GM18508 (cell line): ENCODE measurements at regions not wholly inside any gene's neighbourhood (a gene's known extent, or its start where the extent isn't known, plus 50 kb on each side); places are given as distances from the start of the nearest gene placed in this dataset.

Source experiments
- ATAC-seq: cut with Tn5 transposase; IDR thresholded peaks from one replicate; pipeline ENCODE4 v1.9.1; 2021; ENCODE audit warnings: moderate number of reproducible peaks; ENCODE audit not compliant: insufficient read depth, unreplicated experiment

DNA sequence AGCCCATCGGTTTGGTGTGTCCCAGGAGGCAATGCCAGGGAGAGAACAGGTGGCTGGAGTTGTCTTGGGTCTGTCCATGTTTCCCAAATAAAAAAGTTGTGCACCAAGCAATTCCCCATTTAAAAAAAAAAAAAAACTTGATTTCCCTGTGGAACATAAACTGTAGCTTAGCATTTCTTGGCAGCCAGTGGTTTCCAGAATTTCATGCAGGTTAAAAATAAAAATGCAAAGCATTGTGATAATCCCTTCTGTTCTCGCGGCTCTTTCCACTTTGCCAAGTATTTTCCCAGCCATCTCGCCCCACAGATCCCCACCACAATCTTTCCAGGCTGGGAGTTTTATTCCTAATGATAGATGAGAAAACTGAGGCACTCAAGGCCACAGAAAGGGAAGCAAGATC, 51.4 kb upstream of the MSX1 start:
- ATAC-seq, result no peak

DNA sequence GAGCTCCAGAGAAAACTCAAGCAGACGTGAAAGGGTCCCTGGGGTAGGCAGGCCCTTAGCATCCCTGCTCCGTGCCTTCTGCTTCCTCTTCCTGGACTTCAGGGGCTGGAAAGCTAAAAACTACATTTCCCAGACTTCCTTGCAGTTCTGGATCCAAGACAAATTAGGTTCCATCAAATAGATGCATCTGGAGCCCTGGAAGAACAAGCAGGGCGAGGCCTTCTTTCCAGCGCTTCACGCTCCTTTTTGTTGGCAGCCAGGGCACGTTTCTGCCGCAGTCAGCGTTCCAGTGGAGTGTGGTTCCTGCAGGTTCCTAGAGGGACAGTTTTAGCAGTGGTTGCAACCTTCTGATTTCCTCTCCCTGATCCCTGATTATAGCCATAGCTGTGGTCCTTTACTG, 53.6 kb upstream of the MSX1 start:
- no peak for ATAC-seq

DNA sequence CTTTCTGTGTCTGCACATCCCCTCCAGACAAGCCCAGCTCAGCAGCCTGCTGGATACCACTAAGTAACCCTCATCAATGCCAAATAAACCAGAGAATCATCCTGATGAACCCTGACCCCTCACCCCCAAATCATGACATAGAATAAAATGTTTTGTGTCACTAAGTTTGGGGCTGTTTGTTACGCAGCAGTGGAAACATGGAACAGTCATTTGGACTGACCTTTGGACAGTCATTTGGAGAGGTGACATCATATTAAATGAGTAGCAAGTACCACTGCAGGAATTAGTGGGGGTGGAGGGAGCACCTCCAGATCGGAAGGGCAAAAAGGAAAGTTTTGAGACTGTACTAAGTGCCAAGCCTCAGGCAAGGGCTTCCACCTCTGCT, 55.6 kb upstream of the MSX1 start:
- no peak for ATAC-seq

DNA sequence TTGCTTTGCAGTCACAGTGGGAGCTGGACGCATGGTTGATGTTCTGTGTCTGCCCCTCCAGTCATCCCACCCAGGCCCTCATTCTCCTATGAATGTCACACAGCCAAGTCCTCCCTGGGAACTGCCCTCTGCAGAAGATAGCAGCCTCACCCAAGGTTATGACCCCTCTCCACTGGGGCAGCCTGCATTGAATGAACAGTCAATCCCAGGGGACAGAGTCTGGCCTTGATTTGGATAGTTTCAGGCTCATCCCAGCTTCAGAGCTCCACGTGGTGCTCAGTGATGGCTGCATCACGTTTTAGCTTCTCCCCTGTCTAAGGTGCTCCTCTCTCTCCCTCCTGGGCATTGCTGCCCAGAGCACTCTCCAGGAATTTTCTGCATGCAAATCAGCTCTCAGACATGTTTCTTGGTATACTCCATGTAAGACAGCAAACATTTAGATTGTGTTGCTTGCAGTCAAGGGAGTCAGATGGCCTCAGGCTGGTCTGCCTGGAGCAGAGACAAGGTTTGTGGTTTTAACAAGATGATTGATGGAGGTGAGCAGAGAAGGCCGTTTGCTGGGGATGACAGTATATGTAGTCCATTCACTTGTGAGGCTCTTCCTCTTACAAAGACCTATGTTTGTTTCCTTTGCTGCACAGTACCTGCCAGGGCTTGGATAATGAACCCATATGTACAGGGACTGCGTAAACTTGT, 56.1 kb upstream of the MSX1 start:
- no peak for ATAC-seq

DNA sequence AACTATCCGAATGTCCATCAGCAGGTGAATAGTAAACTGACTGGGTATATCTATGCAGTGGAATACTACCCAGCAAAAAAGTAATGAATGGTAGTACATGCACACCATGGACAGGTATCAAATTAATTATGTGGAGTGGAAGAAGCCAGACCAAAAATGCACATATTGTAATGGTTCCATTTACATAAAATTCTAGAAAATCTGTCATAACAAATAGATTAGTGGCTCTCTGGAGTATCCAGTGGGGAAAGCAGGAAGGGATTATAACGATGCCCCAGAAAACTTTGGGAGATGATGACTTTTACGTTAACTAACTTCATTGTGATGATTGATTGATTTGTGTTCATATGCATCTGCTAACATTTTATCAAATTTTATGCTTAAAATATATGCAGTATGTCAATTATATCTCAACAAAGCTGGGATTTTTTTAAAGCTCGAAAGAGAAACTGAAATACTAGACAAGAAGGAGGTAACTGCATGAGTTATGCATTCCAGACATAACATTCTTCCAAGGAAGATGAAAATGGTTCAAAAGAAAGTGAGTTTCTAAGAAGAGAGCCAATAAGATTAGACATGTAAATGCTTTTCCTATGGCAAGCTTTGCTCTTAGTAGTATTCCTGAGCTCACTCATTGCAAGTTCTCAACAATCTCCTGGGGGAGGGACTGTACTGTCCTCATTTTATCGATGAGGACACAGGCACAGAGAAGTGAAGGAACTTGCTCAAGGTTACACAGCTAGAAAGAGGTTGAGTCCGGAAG, 58.6 kb upstream of the MSX1 start:
- no peak for ATAC-seq

DNA sequence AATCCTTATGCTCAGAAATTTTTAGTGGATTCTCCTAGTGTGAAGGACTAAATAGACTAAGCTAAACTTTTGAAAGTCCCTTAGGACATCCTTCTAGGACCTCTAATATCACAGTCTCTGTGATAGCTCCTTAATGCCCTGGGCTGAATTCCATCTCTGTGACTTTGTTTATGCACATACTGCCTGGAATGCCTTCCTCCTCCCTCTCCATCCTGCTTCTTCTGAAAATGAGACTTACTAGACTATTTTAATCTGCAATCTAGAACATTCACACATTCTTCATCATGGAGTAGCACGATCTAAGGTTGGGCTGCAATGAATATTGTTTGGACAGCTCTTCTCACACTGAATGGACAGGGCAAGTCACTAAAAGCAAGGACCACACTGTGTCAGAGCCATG, 65.0 kb upstream of the MSX1 start:
- no peak for ATAC-seq

DNA sequence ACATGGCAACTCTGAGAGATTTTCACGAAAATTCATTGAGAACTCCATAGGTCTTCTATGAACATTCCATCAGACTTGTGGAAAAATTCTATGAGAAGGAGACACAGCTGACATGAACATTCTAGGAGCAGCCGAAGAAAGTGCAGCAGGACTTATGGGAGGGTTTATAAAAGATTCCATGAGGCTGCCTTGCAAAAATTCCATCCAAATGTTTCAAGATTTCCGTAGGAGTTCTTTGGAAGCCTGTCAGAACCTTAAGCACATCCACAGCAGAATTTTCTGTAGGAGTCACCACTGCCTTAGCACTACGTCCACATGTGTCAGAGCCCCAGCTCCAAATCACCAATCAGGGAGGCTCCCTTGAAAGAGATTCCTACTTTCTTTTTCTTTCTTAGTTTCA, 67.0 kb upstream of the MSX1 start:
- no peak for ATAC-seq

DNA sequence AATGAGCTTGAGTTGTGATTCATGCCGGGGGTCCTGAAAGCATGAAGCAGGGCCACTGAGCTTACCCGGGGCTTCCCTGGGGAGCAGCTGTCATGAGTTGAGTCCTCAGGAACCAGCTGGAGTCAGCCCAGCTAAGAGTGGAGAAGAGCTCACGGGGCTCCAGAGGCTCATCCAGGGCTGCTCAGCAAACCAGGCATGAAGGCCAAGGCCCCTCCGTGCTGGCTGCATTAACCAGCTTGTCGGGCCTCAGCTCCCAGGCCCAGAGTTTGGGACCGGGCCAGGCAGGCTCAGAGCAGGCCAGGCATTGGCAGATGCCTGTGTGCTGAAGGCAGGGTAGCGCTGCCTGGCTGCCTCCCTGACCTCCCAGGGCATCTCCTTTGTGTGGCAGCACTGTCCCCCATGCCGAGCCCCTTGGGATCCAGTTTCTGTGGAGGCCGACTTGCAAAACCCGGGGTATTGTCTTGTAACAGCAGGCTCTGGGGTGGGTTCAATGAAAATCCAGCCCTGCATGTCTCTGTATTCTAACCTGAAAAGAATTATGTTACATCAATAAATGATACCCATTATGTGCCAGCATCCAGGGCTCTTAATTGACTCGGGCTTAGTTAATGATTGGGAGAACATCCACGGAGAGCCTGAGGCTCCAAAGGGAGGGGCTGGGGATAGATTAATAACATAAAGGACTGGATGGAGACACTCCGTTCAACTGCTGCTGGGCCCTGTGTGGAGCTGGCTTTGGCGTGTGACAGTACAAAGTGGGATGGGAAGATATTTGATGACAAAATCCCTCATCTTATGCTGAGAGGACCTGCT, 68.0 kb upstream of the MSX1 start:
- no peak for ATAC-seq

DNA sequence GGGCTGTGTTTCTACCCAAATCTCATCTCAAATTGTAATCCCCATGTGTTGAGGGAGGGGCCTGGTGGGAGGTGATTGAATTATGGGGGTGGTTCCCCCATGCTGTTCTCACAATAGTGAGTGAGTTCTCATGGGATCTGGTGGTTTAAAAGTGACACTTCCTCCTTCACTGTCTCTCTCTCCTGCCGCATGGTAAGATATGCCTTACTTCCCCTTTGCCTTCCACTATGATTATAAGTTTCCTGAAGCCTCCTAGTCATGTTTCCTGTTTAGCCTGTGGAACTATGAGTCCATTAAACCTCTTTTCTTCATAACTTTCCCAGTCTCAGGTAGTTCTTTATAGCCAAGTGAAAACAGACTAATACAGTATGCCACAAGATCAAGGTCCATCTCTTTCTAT, 70.0 kb upstream of the MSX1 start:
- ATAC-seq, result no peak

DNA sequence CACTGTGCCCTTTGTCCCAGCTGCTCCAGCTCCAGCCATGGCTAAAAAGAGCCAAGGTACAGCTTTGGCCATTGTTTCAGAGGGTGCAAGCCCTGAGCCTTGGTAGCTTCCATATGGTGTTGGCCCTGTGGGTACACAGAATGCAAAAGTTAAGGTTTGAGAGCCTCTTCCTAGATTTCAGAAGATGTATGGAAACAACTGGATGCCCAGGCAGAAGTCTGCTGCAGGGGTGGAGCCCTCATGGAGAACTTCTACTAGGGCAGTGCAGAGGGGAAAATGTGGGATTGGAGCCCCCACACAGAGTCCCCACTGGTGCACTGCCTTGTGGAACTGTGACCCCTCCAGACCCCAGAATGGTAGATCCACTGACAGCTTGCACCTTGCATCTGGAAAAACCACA, 70.9 kb upstream of the MSX1 start:
- ATAC-seq, result no peak

DNA sequence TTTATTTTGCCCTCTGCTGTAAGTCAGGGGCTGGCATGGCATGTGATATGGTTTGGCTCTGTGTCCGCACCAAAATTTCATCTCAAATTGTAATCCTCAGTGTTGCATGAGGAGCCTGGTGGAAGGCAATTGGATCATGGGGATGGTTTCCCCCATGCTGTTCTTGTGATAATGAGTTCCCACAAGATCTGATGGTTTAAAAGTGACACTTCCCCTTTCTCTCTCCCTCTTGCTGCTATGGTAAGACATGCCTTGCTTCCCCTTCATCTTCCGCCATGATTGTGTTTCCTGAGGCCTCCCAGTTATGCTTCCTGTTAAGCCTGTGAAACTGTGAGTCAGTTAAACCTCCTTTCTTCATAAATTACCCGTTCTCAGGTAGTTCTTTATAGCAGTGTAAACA, 72.0 kb upstream of the MSX1 start:
- ATAC-seq, result no peak

DNA sequence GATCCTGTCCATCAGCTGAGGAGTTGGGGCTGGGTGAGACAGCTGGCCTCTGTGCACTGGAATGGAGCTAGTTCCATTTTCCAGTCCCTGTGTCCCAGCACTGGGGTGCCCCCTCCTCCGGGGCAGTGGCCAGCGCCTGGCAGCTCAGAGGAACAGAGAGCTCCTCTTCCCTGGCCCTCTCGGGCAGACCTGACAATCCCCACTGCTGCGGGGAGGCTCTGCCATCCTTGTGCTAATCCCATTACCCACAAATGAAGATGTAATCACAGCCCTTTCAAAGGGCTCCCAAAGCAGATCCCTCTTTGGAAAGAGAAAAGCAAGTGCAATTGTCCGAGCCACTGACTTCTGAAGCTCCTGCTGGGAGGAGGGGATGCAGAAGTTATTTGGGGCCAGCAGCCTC, 75.1 kb upstream of the MSX1 start:
- no peak for ATAC-seq

DNA sequence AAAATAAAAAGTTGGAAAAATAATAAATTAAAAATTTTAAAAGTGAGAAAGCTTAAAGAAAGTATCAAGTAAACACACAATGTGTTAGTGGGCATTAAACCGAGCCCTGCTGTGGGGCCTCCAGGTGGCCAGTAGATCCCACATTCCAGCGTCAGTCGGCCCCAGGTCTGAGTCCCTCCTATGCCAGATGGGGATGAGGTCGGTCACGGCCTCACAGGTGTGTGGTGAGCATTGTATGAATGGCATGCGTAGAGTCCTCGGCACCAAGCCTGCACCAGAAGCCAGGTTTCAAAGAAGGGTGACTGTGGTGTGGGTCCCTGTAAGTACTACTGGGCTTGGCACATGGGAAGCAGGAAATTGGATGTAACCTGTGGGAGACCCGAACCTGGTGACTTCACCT, 75.6 kb upstream of the MSX1 start:
- no peak for ATAC-seq

DNA sequence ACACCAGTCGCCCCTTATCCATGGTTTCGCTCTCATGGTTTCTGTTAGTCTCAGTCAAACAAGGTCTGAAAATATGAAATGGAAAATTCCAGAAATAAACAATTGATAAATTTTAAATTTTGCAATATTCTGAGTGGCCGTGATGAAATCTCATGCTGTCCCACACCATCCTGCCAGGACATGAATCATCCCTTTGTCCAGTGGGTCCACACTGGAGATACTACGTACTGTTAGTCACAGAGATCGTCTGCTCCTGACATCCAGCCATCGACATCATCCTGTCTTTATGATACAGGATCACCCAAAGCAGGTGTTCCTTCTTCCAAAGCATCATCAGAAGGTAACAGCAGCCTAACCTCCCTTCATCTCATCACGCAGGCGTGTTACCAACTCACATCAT, 76.5 kb upstream of the MSX1 start:
- ATAC-seq, result no peak

DNA sequence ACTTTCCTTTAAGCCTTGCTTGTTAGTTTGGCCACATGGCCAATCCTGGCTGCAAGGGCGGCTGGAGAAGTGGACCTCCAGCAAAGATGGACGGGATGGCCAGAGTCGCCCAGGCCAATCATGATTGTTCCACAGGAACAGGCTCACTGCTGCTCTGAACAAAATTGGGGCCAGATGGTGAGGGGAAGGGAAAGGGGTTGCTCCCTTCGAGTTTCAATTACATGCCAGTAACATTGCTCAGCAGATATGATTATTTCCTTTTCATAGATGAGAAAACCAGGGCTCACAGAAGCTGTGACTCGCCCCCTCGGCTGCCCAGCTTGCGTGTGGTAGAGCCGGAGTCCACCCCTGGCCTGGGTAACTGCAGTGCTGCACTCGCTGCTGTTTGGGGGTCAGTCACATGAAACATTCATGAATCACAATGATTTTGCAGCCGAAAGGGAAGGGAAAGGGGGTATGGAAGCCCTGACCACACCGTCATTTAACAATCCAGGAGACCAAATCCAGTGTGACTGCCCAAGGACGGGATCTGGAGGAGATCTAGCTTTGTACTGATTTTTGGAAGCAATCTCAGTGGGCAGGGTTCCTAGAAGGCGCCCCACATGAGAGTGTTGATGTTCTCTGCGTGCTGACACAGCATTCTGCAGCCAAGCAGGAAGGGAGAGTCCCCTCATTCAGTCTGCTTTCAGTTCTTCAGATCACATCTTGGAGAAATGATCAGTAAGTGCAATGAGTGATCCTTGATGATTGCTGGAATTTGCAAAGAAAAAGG, 77.3 kb upstream of the MSX1 start:
- ATAC-seq, result no peak

DNA sequence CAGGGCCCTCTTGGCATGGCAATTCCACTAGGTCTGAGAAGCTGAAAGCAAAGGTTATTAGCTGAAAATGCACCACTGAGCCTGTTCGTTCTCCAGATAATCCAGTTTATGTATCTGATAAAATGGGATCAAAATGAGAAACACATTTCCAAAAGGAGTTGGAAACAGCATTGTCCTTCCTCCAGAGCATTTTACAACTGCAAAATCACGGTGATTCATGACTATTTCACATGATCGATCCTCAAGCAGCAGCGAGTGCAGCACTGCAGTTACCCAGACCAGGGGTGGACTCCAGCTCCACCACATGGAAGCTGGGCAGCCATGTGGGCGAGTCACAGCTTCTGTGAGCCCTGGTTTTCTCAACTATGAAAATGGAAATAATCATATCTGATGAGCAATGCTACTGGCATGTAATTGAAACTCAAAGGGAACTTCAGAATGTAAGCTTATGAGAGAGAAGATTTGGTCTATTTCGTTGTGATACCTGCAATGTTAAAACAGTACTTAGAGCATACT, 78.7 kb upstream of the MSX1 start:
- no peak for ATAC-seq

DNA sequence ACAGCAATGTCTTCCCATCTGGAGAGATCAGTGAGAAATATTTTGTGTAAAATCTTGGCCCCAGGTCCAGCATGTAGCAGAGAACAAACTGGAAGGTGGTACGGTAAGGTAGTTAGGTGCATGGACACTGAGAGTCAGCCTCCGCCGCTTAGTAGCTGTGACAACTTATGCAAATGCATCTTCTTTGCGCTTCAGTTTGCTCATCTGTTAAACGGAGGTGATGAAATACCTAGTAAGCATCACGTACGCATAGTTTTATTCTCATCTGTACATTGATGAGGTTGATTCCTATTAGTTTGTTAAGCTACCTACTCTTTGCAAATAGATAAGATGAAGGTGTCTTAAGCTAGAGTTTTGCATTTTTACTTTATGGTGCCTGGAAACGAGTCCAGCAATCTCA, 80.0 kb upstream of the MSX1 start:
- ATAC-seq, result no peak

DNA sequence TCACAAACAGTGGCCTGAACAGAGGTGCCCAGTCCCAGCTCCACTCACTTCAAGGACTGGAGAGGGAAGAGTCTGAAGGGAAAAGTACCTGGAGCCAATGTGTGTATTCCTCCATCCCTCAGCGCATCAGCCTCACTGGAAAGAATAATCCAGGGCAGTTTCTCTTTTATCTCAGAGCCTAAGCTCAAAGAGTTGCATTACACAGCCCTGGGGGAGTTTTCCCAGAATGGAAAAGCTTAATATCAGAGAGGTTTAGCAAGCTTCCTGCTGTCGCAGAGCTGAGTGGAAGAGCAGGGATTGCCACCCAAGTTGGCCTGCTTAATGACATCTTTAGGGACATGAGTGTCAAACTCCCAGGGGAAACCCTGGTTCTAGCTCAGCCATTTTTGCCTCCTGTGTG, 80.4 kb upstream of the MSX1 start:
- no peak for ATAC-seq

DNA sequence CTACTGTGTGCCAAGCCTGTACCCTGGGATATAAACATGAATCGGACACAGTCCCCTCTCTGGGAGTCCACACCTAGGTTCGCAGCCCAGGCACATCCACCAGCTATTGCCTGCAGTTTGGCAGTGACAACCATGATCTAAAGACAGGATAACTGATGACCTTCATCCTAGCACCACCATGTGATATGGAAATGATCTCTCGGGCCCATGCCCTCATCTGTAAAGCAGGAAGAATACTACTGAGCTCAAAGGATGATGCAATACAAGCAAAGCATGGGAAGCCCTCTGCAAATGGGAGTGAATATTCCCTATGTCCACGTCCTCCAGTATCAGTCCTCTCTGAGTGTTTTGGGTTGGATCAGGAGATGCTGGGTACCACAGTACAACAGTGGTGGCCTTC, 80.9 kb upstream of the MSX1 start:
- no peak for ATAC-seq

DNA sequence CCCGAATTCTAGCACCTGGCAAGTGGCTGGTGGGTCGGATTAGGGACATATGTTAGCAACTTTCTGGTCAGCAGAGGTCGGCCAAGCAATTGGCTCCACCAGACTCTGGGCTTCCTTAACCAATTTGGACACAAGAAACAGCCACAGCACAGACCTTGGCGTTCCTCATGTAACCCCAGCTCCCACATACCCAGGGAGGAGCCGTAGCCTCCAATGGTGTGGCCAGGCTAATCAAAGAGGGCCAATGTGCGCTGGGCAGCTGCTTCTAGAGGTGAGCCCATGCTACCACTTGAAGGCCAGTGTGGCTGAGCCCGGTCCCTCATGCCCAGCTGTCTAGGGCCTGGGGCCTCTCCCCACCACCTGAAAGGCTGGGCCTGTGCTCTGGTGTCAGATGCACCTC, 82.5 kb upstream of the MSX1 start:
- ATAC-seq, result no peak

DNA sequence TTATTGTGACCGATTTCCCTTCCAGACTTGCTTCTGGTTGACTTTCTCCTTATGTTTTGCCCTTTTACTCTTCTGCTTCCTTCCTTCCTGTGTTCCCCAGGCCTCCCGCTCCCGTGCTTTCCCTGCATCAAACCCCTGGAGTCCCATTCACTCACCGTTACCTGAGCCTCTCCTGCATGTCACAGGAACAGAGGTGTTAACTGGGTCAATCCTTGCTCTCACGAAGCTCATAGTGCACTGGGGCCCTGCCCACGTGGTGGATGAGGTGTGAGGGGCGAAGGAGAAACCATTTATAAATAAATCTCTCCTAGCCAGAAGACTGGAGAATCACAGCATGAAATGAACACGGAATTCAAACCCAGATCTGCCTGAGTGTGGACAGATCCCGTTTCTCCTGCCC, 83.1 kb upstream of the MSX1 start:
- ATAC-seq, result no peak
